Gastrocnemius medialis (tissue), 4 donors: ENCODE measurements at regions not wholly inside any gene's neighbourhood (a gene's known extent, or its start where the extent isn't known, plus 50 kb on each side); places are given as distances from the start of the nearest gene placed in this dataset.

Source experiments
- POLR2A ChIP-seq, 2 donors: fragments of 450-650 bp; IDR thresholded peaks; one replicate each; pipeline ENCODE4 v1.6.1; 2017; ENCODE audit warnings: antibody characterized with exemption in 2 of 2, mild to moderate bottlenecking in 2 of 2, moderate library complexity in 2 of 2
- TF ChIP-seq, protein P1 (sequence below), 5 experiments: fragments of 450-650 bp in 3 of 5; fragments of 200-600 bp in 2 of 5; sonication (generic) in 2 of 5; IDR thresholded peaks in 4 of 5; conservative IDR thresholded peaks in 1 of 5; 1 replicate in 4 of 5; 2 replicates in 1 of 5; pipeline ENCODE4 v1.5.1; 2016 to 2019; ENCODE audit warnings: antibody characterized with exemption in 5 of 5, mild to moderate bottlenecking in 3 of 5, moderate library complexity in 3 of 5

DNA sequence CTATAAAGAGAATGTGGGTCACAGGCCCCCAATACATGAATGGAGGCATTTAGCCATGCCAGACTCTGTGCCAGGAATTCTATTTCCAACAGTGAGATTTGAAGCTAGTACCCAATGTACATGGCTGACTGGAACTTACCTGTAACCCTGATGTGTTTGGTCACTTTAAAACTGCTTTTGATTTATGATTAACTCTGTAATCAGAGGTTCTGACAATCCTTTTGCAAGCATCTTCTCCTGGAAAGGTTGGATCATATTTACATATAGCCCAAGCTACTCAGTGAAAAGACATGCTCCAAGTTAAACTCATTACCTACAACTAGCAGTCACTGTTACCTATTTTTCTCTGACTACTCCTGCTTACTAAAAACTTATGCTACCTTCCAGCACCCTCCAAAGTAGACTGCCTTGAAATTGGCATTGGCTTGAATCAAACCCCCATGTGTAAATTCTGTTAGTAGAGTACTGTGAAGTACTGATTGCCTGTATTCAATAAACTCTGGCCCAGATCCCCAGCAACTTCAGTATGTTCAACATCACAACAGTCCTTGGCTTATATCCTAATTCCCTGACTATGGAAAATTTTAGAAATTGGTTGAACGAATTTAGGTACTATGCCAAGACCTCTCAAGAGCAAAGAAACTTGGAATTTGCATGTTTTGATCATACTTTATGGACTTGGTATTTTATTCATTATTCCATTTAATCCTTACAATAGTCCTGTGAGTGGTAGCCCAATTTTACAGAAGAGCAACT lies 665.6 kb upstream of the NECTIN3 start:
- TF ChIP-seq, protein P1, sequence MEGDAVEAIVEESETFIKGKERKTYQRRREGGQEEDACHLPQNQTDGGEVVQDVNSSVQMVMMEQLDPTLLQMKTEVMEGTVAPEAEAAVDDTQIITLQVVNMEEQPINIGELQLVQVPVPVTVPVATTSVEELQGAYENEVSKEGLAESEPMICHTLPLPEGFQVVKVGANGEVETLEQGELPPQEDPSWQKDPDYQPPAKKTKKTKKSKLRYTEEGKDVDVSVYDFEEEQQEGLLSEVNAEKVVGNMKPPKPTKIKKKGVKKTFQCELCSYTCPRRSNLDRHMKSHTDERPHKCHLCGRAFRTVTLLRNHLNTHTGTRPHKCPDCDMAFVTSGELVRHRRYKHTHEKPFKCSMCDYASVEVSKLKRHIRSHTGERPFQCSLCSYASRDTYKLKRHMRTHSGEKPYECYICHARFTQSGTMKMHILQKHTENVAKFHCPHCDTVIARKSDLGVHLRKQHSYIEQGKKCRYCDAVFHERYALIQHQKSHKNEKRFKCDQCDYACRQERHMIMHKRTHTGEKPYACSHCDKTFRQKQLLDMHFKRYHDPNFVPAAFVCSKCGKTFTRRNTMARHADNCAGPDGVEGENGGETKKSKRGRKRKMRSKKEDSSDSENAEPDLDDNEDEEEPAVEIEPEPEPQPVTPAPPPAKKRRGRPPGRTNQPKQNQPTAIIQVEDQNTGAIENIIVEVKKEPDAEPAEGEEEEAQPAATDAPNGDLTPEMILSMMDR (IDR thresholded peaks at IDR 0.05 in 4 of 5, conservative IDR thresholded peaks at IDR 0.05 in 1 of 5), result no peak
- no peak for TF ChIP-seq POLR2A (IDR thresholded peaks at IDR 0.05)
